Fibroblast of peridontal ligament (primary cell): ENCODE measurements at regions not wholly inside any gene's neighbourhood (a gene's known extent, or its start where the extent isn't known, plus 50 kb on each side); places are given as distances from the start of the nearest gene placed in this dataset.

ENCODE experiments used
- DNase-seq: peaks from one replicate; pipeline ENCODE4 v3.0.0-alpha.2; 2010; ENCODE audit errors: extremely low read depth

DNA sequence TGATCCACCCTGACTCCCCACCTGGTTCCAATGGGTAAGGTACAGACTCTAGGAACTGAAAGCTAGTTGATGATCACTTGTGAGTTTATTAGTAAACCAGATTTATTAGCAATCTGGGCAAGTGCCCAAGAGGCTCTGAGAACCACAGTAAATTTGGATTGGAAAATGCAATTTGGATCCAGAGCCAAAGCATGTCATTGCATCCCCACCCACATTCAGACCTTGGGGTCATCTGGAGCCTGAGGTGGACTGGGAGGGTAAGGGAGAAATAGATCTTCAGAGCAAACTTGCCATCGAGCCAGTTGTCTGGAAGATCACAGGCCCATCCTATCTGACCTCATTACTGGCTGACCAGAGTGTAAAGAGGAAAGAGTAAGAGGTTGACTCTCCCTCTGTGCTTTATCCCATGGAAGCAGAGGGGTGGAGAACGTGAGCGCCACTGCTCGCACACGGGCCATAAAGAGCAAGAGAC lies 78.7 kb upstream of the RASGEF1B start:
- DNase-seq = no peak

- DNase-seq = no peak
Measured at GRCh38 chr4:81549984-81550383, 78.3 kb upstream of the RASGEF1B start.

GRCh38 chr4:81546777-81547176 lies 75.1 kb upstream of the RASGEF1B start:
- DNase-seq = no peak

DNA sequence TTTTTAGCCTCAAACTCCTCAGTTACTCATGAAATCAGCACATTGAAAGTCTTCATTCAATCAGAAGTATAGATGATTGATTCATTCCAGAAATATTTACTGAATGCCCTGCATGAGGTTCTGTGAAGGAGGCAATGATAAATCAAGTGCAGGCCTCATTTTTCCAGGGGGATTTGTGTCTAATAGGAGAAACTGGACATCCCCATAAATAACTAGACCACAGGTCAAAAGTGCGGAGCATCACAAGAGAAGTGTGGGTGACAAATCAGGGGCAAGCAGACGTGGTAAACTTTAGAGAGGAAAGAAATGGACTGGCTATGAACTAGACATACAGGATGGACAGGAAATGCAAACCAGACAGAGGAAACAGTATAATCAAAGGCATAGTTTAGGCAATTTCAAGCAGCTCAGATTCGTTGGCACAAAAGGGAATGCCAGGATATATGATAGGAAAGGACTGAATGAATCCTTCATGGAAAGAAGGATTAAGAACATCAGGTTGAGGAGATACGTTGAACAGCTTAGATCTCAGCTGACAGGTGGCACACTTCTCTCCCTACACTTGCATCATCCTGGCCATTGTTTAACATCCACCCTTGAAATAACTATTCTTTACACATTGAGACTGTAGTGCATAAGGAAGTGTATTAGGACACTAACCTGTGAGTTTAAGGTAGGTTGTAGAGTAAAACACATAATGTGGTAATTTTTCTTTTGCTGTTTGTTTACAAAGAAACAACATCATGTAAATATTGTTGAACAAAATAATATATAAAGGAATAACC lies 69.6 kb upstream of the RASGEF1B start:
- DNase-seq = no peak

- no peak for DNase-seq
Measured at GRCh38 chr4:81538716-81539427, 67.2 kb upstream of the RASGEF1B start.

GRCh38 chr4:81531410-81531809 lies 59.7 kb upstream of the RASGEF1B start:
- DNase-seq = no peak

- DNase-seq = no peak
Measured at GRCh38 chr4:81528979-81529378, 57.3 kb upstream of the RASGEF1B start.

DNA sequence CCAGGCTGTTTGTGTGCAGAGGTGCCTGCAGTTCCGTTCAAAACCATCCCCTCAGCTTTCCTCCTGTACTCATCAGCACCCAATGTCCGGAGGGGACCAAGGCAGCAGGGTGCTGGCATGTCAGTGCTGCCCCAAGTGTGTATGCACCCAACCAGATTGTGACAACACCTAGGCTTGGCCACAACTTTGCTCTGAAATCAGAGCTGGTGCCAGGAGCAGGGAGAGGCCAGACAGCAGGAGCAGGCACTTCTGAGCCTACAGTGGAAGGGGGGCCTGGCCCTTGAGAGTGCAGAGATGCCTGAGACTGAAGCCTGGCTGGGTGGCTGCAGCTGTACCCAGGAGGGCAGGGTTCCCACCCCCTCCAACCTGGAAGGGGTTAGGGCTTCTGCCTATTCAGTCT lies 56.5 kb upstream of the RASGEF1B start:
- DNase-seq = no peak

DNA sequence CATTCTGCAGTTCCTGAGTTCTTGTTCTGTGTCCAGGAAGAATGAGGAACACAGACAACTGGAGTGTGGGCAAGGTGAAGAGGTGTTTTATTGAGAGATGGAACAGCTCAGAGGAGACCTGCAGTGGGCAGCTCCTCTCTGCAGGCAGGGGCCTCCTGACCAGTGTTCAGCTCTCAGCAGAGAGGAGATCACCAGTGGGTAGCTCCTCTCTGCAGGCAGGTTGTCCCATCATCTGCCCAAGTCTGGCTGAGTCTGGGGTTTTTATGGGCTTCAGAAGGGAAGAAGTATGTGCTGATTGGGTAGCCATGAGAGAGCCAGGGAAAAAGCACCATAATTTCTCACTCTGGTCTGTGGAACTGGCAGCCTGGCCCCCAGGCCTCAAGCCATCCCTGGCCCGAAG lies 56.0 kb upstream of the RASGEF1B start:
- DNase-seq = no peak

- DNase-seq = no peak
Measured at GRCh38 chr4:81527115-81527514, 55.4 kb upstream of the RASGEF1B start.

DNA sequence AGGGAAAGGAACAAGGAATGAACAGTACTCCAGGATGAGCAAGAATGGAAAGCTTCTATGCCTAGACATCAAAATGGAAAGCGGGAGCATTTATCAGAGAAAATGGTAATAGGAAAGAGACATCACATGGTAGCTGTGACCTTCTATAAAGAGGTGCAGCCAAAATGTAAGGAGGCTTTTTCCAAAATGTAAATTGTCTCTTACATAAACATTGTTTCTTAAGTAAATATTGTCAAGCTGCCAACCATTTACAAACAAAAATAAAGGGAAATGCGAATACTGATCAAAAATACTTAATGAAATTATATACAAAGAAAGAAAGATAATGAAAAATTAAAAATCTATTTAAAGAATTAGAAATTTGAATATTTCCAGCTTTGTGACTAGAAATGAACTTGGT lies 55.0 kb upstream of the RASGEF1B start:
- no peak for DNase-seq

- DNase-seq = no peak
Measured at GRCh38 chr4:81523672-81524327, 52.1 kb upstream of the RASGEF1B start.

- no peak for DNase-seq
Measured at GRCh38 chr4:81522711-81523110, 51.0 kb upstream of the RASGEF1B start.

DNA sequence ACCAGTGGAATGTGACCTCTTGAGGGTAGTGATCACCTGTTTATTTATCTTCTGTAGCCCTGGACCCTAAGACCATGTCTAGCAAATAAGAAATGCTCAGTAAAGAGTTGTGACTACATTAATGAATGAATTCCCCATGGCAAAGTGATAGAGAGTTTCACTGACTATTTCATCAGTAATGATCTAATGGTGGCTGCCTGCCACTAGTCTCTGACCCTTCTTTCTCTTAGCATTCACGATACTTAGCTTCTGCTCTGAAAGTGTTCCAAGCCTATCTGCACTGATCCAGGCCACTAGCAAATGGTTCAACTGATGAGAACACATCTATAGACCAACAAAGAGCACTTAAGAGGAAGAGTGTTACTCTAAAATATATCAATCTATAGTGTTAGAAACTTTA lies 50.0 kb upstream of the RASGEF1B start:
- DNase-seq = no peak
